ENCODE measurements at regions not wholly inside any gene's neighbourhood (a gene's known extent, or its start where the extent isn't known, plus 50 kb on each side); places are given as distances from the start of the nearest gene placed in this dataset.

DNA sequence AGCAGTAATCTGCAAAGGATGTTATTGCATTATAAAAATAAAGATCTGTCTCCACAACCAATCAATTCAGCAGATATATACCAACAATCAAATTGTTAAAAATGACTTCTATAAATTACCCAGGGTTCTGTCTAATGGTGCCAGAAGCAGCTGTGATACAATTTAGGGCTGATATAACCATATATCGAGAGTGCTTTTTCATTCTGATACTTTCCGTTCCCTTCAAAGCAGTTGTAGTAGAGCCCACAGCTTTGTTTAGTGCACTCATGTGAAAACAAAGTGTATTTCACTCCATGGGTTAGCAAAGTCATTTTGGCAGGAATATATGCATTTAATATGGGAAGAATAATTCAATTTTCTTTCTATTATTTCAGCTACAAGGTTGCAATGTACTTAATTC, 83.1 kb upstream of the CHCHD3 start:
- ChIA-PET CTCF (no interaction called here), POLR2A (no interaction called here), RAD21 (ENCODE audit: low non-redundant PET in 1 of 2, low total read pairs in 2 of 2, uncharacterized antibody in 2 of 2, unreplicated experiment in 2 of 2) (no interaction called here)
- Histone ChIP-seq H3K9me2 (ENCODE audit: insufficient read depth) (no peaks in the 10 kb centered on the region), H3K4me3 (replicated peaks in 1 of 2; ENCODE audit: low read depth in 1 of 2, low read length in 2 of 2) (no peak overlapping the region), H3K27me3 (ENCODE audit: insufficient read depth, low read length) (peaks cover 16% of the 10 kb centered on the region), H3K9me3 (ENCODE audit: control insufficient read depth in 1 of 2, insufficient read depth in 1 of 2, low read depth in 1 of 2, low read length in 2 of 2) (no peaks in the 10 kb centered on the region), H3K36me3 (ENCODE audit: control insufficient read depth in 1 of 2, insufficient read depth in 2 of 2, low read length in 2 of 2) (no peaks in the 10 kb centered on the region), H3K4me2 (ENCODE audit: low read length) (no peak overlapping the region), H4K20me1 (ENCODE audit: insufficient read depth) (no peaks in the 10 kb centered on the region), H3K27ac (ENCODE audit: low read depth, low read length) (no peak overlapping the region), H3K79me2 (ENCODE audit: insufficient read depth, low read length) (no peaks in the 10 kb centered on the region), H3K9ac (ENCODE audit: low read length) (no peak overlapping the region), H3K4me1 (ENCODE audit: control insufficient read depth in 1 of 2, insufficient read depth in 2 of 2, low read length in 2 of 2) (no peaks in the 10 kb centered on the region), H2AFZ (ENCODE audit: low read depth, low read length, poor library complexity, severe bottlenecking) (no peak overlapping the region)
- TF ChIP-seq POLR2AphosphoS5 (IDR thresholded peaks at IDR 0.05; ENCODE audit: low read depth, low read length): no peak
- TF ChIP-seq RAD21 (IDR thresholded peaks at IDR 0.05; ENCODE audit: low read depth): no peak
- no peak for TF ChIP-seq ZFX (IDR thresholded peaks at IDR 0.05)
- TF ChIP-seq, protein P1, sequence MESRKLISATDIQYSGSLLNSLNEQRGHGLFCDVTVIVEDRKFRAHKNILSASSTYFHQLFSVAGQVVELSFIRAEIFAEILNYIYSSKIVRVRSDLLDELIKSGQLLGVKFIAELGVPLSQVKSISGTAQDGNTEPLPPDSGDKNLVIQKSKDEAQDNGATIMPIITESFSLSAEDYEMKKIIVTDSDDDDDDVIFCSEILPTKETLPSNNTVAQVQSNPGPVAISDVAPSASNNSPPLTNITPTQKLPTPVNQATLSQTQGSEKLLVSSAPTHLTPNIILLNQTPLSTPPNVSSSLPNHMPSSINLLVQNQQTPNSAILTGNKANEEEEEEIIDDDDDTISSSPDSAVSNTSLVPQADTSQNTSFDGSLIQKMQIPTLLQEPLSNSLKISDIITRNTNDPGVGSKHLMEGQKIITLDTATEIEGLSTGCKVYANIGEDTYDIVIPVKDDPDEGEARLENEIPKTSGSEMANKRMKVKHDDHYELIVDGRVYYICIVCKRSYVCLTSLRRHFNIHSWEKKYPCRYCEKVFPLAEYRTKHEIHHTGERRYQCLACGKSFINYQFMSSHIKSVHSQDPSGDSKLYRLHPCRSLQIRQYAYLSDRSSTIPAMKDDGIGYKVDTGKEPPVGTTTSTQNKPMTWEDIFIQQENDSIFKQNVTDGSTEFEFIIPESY (IDR thresholded peaks at IDR 0.05; ENCODE audit: extremely low read depth, insufficient replicate concordance, low read length): no peak
- no peak for TF ChIP-seq EZH2 (IDR thresholded peaks at IDR 0.05)
- TF ChIP-seq EGR1 (IDR thresholded peaks at IDR 0.05; ENCODE audit: low read depth): no peak
- TF ChIP-seq, protein P2, sequence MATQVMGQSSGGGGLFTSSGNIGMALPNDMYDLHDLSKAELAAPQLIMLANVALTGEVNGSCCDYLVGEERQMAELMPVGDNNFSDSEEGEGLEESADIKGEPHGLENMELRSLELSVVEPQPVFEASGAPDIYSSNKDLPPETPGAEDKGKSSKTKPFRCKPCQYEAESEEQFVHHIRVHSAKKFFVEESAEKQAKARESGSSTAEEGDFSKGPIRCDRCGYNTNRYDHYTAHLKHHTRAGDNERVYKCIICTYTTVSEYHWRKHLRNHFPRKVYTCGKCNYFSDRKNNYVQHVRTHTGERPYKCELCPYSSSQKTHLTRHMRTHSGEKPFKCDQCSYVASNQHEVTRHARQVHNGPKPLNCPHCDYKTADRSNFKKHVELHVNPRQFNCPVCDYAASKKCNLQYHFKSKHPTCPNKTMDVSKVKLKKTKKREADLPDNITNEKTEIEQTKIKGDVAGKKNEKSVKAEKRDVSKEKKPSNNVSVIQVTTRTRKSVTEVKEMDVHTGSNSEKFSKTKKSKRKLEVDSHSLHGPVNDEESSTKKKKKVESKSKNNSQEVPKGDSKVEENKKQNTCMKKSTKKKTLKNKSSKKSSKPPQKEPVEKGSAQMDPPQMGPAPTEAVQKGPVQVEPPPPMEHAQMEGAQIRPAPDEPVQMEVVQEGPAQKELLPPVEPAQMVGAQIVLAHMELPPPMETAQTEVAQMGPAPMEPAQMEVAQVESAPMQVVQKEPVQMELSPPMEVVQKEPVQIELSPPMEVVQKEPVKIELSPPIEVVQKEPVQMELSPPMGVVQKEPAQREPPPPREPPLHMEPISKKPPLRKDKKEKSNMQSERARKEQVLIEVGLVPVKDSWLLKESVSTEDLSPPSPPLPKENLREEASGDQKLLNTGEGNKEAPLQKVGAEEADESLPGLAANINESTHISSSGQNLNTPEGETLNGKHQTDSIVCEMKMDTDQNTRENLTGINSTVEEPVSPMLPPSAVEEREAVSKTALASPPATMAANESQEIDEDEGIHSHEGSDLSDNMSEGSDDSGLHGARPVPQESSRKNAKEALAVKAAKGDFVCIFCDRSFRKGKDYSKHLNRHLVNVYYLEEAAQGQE (IDR thresholded peaks at IDR 0.05; ENCODE audit: low read depth): no peak
- no peak for TF ChIP-seq ZNF274 (IDR thresholded peaks at IDR 0.05; ENCODE audit: low read depth, low read length)
- no peak for TF ChIP-seq JUND (IDR thresholded peaks at IDR 0.05)
- TF ChIP-seq YY1 (IDR thresholded peaks at IDR 0.05; ENCODE audit: extremely low read depth, insufficient replicate concordance, low read depth, low read length): no peak
- no peak for TF ChIP-seq SRF (IDR thresholded peaks at IDR 0.05; ENCODE audit: low read depth)
- TF ChIP-seq CEBPB (IDR thresholded peaks at IDR 0.05; ENCODE audit: low read depth): no peak
- no peak for TF ChIP-seq CTCF (IDR thresholded peaks at IDR 0.05 in 2 of 3, conservative IDR thresholded peaks at IDR 0.05 in 1 of 3; ENCODE audit: borderline replicate concordance in 1 of 3, insufficient read depth in 1 of 3, low read depth in 2 of 3, low read length in 2 of 3)
- TF ChIP-seq MAX (IDR thresholded peaks at IDR 0.05): no peak
- intact Hi-C loops (cut with micrococcal nuclease): no loop called here
- DNase-seq (ENCODE audit: low read depth, low spot score): no peak
- BruUV-seq (replicated peaks): no TSS peak
- ATAC-seq: no peak

Data from HCT116 (cell line).